ENCODE measurements at regions not wholly inside any gene's neighbourhood (a gene's known extent, or its start where the extent isn't known, plus 50 kb on each side); places are given as distances from the start of the nearest gene placed in this dataset.
"Not testable (repeated sequence)": the region's sequence is repeated elsewhere in the genome, so short reads cannot be mapped to it uniquely, and the experiment has no call there.

DNA sequence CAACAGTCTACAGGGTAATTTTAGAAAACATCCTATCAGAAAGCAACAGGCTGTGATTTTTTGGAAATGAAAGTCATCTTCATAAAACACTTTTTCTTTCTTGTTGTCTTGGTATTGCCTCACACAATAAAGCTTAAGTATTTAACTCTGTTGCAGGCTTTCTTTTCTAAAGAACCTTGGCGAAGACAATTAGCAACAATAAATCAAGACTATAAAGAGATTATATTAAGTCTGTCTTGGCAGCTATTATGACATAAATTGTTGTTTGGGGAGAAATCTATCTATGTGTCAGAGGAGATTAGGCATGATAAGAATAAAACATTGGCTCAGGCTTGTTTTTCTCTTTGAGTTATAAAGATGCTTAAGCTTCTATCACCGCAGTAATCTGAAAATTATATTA, 1774.8 kb downstream of the ARAP2 start:
- TF ChIP-seq, protein P1, sequence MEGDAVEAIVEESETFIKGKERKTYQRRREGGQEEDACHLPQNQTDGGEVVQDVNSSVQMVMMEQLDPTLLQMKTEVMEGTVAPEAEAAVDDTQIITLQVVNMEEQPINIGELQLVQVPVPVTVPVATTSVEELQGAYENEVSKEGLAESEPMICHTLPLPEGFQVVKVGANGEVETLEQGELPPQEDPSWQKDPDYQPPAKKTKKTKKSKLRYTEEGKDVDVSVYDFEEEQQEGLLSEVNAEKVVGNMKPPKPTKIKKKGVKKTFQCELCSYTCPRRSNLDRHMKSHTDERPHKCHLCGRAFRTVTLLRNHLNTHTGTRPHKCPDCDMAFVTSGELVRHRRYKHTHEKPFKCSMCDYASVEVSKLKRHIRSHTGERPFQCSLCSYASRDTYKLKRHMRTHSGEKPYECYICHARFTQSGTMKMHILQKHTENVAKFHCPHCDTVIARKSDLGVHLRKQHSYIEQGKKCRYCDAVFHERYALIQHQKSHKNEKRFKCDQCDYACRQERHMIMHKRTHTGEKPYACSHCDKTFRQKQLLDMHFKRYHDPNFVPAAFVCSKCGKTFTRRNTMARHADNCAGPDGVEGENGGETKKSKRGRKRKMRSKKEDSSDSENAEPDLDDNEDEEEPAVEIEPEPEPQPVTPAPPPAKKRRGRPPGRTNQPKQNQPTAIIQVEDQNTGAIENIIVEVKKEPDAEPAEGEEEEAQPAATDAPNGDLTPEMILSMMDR (IDR thresholded peaks at IDR 0.05; ENCODE audit: insufficient read depth, low read length, poor library complexity, severe bottlenecking), result no peak
- no peak overlapping the region for H3K4me3 ChIP-seq (replicated peaks; ENCODE audit: low read depth, low read length)
- H3K36me3 ChIP-seq (ENCODE audit: control insufficient read depth, insufficient read depth, low read length), result no peaks in the 10 kb centered on the region
- DNase-seq (ENCODE audit: extremely low read depth, insufficient read length), result no peak
- H3K27me3 ChIP-seq (replicated peaks; ENCODE audit: control insufficient read depth, insufficient read depth, low read length), result no peaks in the 10 kb centered on the region

DNA sequence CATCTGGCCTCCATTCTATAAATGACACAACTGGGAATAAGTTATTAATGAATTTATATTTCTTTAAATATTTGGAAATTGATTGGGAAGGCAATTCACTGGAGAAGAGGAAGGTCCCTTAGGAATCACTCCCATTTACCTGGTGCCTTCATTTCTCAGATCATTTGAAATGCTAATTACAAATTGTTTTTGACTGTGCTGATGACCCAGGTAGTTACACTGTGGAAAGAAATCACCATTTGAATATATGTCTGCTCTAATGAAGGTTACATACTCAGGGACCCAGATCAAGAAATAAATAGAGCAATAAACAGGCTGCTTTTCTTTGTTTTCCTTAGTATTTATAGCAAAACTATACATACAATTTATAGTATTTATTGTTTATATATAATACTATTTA, 1759.1 kb downstream of the ARAP2 start:
- Histone ChIP-seq H3K27me3 (replicated peaks; ENCODE audit: control insufficient read depth, insufficient read depth, low read length) (no peaks in the 10 kb centered on the region), H3K36me3 (ENCODE audit: control insufficient read depth, insufficient read depth, low read length) (no peaks in the 10 kb centered on the region), H3K4me3 (replicated peaks; ENCODE audit: low read depth, low read length) (no peak overlapping the region)
- TF ChIP-seq, protein P1 (IDR thresholded peaks at IDR 0.05; ENCODE audit: insufficient read depth, low read length, poor library complexity, severe bottlenecking), result no peak
- no peak for DNase-seq (ENCODE audit: extremely low read depth, insufficient read length)

DNA sequence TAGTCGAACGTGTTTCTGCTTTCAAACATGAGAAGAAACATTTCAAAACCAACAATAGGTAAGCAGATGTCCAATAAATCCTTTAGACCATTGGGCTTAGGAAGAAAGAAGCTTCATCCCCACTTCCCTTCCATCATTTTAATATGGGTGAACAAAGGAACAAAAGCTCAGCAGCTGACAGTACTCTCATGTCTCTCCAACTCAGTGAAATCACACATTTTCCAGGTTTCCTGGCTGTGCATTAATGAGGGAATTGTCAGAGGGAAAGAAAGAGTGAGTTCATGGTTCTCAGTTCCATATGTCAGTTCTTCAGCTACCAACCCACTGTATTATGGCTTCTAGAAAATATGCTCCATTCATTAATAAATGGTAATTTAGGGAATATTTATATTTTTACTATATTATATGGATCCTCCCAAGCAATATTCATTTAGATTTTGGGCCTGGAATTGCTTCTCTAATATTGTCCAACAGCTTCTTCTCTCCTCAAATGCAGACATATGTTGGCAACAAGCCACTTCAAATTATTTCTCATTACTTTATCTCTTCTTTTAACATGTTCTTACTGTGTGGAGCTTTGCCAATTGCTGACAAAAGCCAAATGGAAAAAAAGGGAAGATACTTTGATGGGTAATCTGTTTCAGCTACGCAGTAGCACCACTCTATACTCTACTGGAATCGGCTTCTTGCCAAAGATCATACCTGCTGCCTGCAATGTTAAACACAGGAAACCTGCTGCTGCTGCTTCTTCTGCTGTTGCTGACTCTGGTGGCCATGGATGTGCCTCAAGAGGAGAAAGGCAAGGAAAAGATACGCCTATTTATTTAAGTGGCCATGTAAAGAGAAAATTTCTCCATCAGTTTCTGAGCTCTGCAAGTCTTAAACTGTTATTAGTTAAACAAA, 1757.6 kb downstream of the ARAP2 start:
- no peak for DNase-seq (ENCODE audit: extremely low read depth, insufficient read length)
- TF ChIP-seq, protein P1 (IDR thresholded peaks at IDR 0.05; ENCODE audit: insufficient read depth, low read length, poor library complexity, severe bottlenecking), result no peak
- no peak overlapping the region for H3K4me3 ChIP-seq (replicated peaks; ENCODE audit: low read depth, low read length)
- no peaks in the 10 kb centered on the region for H3K27me3 ChIP-seq (replicated peaks; ENCODE audit: control insufficient read depth, insufficient read depth, low read length)
- no peaks in the 10 kb centered on the region for H3K36me3 ChIP-seq (ENCODE audit: control insufficient read depth, insufficient read depth, low read length)

DNA sequence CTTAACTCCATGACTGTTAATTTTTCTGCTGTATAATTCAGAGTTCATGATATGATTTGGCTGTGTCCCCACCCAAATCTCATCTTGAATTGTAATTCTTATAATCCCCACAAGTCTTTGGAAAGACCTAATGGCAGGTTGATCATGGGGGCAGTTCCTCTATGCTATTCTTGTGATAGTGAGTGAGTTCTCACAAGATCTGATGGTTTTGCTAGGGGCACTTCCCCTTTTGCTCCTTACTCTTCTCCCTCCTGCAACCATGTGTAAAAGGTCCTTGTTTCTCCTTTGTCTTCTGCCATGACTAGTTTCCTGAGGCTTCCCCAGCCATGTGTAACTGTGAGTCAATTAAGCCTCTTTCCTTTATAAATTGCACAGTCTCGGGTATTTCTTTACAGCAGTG, 1751.9 kb downstream of the ARAP2 start:
- TF ChIP-seq, protein P1 (IDR thresholded peaks at IDR 0.05; ENCODE audit: insufficient read depth, low read length, poor library complexity, severe bottlenecking), result no peak
- Histone ChIP-seq H3K27me3 (replicated peaks; ENCODE audit: control insufficient read depth, insufficient read depth, low read length) (no peaks in the 10 kb centered on the region), H3K36me3 (ENCODE audit: control insufficient read depth, insufficient read depth, low read length) (no peaks in the 10 kb centered on the region), H3K4me3 (replicated peaks; ENCODE audit: low read depth, low read length) (no peak overlapping the region)
- no peak for DNase-seq (ENCODE audit: extremely low read depth, insufficient read length)

DNA sequence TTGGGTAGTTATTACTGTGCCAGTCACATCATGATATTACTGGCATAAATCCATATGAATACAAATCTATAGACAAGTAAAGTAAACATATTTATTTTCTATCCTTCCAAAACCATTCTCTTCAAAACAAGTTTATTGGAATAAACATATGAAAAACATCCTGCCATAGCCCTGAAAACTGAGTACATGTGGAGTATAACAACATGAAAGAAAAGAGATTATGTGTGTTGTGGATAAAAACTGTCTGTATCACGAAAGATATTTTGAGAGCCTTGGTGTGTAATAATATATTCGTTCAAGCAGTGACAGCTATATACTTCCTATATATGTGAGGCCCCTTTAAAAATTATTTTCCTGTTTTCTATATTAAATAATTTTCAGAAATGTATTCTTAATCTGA, 1742.2 kb downstream of the ARAP2 start:
- Histone ChIP-seq H3K27me3 (replicated peaks; ENCODE audit: control insufficient read depth, insufficient read depth, low read length) (no peaks in the 10 kb centered on the region), H3K4me3 (replicated peaks; ENCODE audit: low read depth, low read length) (no peak overlapping the region), H3K36me3 (ENCODE audit: control insufficient read depth, insufficient read depth, low read length) (no peaks in the 10 kb centered on the region)
- TF ChIP-seq, protein P1 (IDR thresholded peaks at IDR 0.05; ENCODE audit: insufficient read depth, low read length, poor library complexity, severe bottlenecking), result no peak
- no peak for DNase-seq (ENCODE audit: extremely low read depth, insufficient read length)

DNA sequence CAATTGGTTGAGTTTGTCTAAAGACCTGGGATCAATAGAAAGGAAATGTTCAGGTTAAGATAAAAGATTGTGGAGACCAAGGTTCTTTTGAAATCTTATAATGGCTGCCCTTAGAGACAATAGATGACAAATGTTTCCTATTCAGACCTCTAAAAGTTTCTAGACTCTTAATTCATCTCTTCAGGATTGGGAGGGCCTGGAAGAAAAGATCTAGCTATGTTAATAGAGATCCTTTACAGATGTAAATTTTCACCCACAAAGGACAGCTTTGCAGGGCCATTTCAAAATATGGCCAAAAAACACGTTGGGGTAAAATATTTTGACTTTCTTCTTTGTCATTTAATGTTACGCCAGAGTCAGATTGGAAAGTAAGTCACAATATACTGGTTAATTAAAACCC, 1739.6 kb downstream of the ARAP2 start:
- DNase-seq (ENCODE audit: extremely low read depth, insufficient read length); H3K27me3 ChIP-seq (replicated peaks; ENCODE audit: control insufficient read depth, insufficient read depth, low read length); H3K4me3 ChIP-seq (replicated peaks; ENCODE audit: low read depth, low read length); H3K36me3 ChIP-seq (ENCODE audit: control insufficient read depth, insufficient read depth, low read length): not testable (repeated sequence)

DNA sequence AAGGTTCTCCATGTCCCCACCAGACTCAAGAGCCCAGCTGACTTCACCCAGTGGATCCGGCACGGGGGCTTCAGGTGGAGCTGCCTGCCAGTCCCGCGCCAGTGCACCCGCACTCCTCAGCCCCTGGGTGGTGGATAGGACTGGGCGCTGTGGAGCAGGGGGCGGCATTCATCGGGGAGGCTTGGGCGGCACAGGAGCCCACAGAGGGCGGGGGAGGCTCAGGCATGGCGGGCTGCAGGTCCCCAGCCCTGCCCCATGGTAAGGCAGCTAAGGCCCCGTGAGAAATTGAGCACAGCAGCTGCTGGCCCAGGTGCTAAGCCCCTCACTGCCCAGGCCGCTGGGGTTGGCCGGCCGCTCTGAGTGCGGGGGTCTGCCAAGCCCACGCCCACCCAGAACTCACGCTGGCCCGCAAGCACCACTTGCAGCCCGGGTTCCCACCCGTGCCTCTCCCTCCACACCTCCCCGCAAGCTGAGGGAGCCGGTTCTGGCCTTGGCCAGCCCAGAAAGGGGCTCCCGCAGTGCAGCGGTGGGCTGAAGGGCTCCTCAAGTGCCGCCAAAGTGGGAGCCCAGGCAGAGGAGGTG, 1737.7 kb downstream of the ARAP2 start:
- H3K4me3 ChIP-seq (replicated peaks; ENCODE audit: low read depth, low read length); H3K36me3 ChIP-seq (ENCODE audit: control insufficient read depth, insufficient read depth, low read length); H3K27me3 ChIP-seq (replicated peaks; ENCODE audit: control insufficient read depth, insufficient read depth, low read length); DNase-seq (ENCODE audit: extremely low read depth, insufficient read length): not testable (repeated sequence)
